Stimulated activated CD4-positive, alpha-beta T cell treated with anti-CD3 and anti-CD28 coated beads, Interleukin-12 subunit alpha, Interleukin-12 subunit beta, amount 100 ng/mL, for 24 hours (primary cell): ENCODE measurements at regions not wholly inside any gene's neighbourhood (a gene's known extent, or its start where the extent isn't known, plus 50 kb on each side); places are given as distances from the start of the nearest gene placed in this dataset.
"Not testable (repeated sequence)": the region's sequence is repeated elsewhere in the genome, so short reads cannot be mapped to it uniquely, and the experiment has no call there.

Source experiments
- DNase-seq, 2 experiments: peaks; one replicate each; pipeline ENCODE4 v3.0.0-alpha.2; 2020; ENCODE audit warnings: low read depth in 2 of 2

DNA sequence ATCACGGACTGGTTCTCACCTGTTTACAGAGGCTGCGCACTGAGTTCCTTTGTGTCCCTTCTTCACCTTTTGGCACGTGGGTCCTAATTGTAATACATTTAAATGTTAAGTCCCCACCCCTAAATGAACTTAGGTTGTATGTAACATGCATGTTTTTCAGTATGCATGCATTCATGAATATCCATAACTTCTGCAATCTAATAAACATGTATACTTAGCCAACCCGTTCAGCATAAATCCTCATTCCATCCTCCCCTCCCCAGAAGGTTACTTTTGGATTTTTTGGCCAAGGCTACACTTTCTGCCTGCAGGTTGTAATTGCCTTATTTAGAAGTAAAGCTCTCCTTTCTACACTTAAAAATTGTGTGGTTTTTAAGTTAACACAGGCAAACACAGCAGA, 314.7 kb downstream of the SUCLG1 start:
- no peak for DNase-seq

DNA sequence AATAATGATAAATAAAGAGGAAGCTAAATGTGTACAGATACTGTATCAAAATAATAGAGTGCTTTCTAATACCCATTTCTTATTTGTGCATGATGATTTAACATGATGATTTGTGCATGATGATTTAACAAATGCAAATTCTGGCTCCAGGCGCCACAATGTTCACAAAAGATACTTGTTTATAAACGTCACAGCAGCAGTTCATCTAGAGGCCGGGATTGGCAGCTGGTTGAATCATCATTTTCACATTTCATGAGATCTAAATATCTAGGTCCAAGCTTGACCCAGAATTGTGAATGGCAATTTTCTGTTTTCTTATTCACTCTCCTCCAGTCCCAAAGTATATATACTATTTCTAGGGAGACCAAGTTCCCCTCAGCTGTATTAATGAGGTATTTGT, 322.0 kb downstream of the SUCLG1 start:
- DNase-seq = no peak

DNA sequence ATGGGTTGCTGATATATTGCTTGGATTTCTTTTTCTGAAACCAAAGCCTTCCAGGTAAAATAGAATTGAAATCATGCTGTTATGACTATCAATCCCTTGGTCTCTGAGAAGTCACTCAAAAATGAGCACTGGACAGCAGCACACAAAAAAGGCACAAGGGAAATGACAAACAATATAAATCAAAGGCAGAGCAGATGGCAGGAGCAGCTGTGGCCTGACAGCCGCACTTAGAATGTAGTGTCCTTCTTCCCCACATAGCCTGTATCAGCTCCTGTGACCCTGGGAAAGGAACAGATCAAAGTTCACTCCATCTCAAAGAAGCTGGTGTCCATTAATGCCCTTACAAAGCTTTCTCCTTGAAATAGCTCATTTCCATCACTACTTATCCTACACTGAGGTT, 326.7 kb downstream of the SUCLG1 start:
- no peak for DNase-seq

DNA sequence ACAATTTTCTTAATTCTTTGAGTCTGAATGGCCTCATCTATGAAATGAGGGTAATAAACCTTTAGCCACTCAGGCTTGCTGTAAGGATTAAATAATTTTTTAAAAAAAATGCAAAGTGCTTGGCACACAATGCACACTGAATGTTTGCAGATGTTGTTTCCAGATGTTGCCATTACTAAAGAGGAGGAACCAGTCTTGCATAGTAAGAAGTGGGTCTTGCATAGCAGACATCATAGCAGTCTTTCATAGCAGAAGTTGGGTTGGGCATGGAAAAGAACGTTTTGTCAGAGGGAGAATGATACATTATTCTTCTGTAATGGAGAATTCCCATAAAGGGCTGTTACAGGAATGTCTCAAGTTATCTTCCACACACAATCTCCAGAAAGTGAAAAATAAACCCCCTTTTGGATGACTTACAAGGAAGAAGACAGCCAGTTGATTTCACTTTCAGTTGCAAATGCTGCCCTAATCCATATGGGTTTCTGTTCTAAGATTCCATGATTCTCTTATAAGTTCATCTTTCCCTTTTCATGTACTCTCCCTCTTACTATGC, 327.7 kb downstream of the SUCLG1 start:
- no peak for DNase-seq

DNA sequence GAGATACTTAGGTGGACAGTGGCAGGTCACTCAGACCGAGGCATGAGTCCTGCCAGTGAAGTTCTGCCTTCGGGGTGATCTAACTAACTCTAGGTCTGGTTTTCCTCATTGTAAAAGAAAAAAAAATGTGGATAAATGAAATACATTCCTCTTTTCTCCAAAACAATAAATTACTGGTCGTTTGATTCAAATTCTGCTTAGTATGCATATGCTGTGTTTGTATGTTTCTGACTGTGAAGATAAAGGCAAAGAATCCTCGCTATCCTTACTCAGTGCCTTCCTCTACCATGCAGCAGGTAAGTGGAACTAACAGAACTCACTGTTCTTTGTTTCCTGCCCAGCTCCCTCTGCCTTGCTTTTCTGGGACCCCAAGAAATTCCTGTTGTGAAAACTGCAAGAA, 330.1 kb downstream of the SUCLG1 start:
- no peak for DNase-seq

DNA sequence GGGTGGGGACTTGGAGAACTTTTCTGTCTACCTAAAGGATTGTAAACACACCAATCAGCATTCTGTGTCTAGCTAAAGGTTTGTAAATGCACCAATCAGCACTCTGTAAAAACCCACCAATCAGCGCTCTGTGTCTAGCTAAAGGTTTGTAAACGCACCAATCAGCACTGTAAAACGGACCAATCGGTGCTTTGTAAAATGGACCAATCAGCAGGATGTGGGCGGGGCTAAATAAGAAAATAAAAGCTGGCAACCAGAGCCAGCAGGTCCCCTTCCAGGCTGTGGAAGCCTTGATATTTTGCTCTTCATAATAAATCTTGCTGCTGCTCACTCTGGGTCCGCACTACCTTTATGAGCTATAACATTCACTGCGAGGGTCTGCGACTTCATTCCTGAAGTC, 331.3 kb downstream of the SUCLG1 start:
- not testable (repeated sequence) for DNase-seq

DNA sequence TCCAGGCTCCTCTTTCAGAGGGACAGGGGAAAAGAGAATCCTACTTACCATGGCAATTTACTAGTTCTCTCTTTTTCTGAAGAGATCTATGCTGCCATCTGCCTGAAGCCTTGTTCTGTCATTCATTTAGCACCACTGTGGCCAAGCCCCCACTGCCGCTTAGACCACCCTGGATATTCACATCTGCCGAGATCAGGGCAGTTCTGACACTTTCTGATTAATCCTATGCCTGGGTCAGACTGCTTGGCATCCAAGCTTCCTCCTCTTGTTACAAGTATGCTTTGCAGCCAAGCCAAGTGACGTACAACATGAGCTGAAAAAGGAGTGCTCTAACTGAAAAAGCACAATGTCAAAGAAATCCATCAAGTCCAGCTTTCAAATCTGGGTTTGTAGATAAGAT, 332.6 kb downstream of the SUCLG1 start:
- no peak for DNase-seq

DNA sequence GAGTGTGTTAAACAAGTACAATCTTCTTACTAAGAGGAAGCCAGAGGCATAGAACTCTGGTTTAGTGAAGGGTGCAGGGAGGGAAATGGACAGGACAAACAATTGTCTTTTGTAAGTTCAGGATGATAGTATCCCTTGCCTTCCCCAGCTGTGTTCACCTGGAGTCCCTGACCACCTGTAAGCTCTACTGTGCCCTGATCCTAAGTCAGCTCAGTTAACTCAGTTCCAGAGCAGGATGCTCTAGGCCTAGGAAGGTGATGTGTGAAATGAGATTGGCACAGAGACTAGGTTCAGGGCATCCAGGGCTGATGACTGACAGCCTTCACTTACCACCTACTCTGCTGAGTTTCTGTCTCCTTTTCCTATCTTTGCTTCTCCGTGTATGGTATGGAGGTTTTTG, 333.0 kb downstream of the SUCLG1 start:
- no peak for DNase-seq

DNA sequence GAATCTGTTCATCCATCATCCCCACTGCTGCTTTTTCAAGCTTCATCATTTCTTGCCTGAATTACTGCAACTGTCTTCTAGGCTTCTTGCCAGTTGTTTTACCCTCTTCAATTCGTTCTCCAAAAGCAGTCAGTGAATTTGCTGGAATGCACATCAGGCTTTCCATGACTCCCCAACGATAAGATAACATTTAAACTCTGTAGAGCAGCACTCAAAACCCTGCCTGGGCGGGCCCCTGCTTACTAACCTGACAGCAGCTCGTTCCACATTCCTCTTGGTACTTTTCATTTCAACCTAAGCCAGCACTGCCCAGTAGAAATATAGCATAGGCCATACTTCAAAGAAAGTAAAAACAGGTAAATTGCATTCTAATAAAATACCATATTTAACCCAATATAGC, 342.9 kb downstream of the SUCLG1 start:
- DNase-seq = no peak

DNA sequence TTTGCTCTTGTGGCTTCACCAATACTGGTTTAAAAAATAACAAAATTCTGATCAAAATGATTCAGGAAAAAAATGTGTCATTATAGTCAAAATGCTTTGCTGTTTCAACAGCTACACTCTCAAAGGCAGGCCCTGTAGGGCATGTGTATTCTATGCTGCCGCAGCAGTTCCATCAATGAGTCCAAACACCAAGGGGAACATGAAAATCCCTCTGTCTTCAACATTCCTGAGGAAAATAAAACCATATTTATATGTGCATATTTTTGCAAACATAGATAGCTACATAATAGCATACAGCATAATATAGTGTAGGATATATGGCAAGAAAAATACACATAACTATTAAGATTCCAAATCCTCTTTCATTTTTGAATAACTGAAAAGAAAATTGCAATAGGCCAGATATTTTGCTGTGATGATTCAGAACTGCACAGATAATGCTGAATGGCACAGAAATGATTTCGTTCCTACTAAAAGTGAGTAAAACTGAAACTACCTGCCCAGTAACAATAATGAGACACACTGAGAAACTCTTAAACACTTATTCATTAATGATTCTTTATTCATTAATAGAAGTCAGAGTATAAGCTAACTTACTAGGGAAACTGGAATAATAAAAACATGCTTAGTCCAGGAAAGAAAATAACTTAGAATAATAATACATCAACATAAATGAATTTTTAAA, 343.8 kb downstream of the SUCLG1 start:
- DNase-seq = no peak

DNA sequence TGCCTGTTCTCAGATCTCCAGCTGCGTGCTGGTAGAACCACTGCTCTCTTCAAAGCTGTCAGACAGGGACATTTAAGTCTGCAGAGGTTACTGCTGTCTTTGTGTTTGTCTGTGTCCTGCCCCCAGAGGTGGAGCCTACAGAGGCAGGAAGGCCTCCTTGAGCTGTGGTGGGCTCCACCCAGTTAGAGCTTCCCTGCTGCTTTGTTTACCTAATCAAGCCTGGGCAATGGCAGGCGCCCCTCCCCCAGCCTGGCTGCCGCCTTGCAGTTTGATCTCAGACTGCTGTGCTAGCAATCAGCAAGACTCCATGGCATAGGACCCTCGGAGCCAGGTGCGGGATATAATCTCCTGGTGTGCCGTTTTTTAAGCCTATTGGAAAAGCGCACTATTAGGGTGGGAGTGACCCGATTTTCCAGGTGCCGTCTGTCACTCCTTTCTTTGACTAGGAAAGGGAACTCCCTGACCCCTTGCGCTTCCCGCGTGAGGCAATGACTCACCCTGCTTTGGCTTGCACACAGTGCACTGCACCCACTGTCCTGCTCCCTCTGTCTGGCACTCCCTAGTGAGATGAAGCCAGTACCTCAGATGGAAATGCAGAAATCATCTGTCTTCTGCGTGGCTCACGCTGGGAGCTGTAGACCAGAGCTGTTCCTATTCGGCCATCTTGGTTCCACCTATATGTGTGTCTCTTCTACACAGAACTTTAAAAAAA, 355.1 kb downstream of the SUCLG1 start:
- not testable (repeated sequence) for DNase-seq

DNA sequence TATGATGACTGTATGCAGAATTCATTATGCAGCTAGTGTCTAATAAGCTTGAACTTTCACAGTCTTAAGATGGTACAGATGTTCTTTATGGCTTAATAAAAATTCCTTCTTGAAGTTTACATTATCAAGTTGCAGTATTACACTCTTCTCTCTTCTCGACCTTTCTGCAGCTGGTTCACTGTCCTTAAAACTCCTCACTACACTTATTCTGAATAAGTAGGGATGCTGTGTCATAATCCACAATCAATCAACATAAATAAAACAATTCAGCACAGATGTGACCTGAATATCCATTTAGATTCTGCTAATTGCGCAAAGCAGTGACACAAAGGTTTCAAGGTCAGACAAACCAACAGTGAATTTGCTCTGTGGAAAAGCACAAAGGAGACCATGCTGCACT, 356.8 kb downstream of the SUCLG1 start:
- no peak for DNase-seq

DNA sequence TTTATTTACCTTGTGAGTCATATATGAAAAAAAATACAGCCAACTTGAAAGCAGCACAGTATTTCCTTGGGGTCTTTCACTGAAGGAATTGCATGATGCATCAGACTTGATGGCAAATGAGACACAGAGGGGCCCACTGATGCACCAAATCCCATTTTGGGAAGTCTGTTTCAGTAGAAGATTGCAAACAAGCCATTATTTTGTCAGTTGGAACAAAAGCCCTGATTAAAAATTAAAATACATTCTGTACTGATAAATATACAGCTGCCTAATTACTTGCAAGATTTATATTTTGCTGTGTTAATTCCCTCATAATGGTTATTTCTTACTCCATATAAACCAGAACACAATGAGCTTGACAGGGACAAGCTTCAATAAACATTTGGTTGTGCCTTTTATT, 370.4 kb downstream of the SUCLG1 start:
- no peak for DNase-seq

DNA sequence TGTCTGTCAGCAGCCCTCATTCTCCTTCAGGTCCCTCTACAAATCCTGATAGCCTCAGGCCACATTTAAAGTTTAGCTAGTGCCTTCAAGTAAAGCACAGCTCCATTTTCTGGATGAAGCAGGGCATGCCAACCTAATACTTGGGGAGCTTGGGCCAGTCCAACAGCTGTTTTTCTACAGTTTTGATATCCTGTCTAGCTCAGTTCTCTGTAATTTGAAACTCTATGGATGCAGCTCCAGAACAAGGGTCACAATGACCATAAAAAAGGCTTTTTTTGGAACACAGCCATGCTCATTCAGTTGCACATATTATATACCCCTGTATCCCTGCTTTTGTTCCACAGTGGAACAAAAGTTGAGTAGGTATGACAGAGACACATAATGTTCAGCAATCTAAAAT, 373.5 kb downstream of the SUCLG1 start:
- DNase-seq = no peak

DNA sequence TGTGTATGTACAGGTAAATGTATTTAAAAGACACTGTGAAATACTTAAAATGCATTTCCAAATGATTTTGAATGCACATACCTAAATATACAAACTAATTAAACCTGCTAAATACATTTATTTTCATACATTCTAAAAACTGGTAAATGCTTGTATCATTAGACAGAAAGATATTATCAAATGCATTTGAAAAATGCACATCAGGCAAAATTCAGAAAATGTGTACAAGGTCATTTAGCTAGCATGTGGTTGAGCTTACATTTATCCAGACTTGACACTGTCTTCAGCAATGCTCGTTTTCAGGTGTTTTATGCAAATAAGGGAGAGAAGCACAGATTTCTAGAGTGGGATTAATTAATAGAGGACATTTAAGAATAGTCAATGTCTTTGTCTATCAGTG, 374.2 kb downstream of the SUCLG1 start:
- no peak for DNase-seq

DNA sequence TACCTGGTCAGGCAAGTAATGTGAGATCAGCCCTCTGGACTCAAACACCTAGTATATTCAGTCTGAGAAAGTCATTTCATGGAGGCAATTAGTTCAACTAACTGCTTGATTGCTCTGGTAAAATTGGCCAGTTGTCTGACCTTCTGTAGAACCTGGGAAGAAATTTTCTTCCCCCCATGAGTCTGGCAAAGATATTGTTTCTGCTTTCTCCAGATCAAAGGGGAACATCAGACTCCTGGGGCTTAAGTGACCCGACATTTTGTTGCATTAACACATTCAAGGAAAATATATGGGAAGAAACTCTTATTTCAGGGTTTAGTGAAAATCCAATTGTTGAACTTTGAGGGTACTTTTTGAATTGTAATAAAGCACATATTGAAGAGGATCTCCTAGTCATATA, 375.1 kb downstream of the SUCLG1 start:
- DNase-seq = no peak

DNA sequence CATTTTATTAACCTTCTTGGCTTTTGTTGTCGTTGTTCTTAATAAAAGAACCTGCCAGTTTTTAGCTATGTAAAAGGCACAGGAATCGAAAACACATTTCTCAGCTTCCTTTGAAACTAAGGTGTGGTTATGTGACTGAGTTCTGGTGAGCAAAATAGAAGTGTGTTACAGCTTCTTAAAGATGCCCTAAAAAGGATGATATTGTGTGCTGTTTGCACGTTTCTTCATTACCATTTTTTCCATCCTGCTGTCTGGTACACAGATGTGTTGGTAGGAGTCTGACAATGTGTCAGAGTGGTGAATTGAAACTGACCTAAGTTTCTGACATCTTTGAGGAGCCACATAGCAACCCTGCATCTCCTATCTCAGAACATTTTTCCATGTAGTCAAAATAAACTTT, 380.6 kb downstream of the SUCLG1 start:
- no peak for DNase-seq

DNA sequence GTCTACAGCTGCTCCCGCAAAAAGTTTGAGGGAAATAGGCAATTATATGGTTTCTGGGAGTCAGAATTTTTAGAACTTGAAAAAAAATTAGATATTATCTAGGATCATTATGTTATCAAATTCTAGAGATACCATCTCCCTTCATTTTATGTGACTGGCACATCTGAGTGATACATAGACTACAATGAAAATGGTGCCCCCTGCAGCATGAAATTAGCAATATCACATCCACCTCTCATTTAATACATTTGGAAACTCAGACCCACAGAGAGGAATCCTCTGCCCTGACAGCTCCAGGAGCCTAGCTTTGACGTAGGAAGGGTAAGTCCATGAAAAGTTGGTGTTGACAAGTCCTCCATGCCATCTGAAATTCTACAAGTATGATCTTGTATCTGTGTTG, 381.6 kb downstream of the SUCLG1 start:
- no peak for DNase-seq

DNA sequence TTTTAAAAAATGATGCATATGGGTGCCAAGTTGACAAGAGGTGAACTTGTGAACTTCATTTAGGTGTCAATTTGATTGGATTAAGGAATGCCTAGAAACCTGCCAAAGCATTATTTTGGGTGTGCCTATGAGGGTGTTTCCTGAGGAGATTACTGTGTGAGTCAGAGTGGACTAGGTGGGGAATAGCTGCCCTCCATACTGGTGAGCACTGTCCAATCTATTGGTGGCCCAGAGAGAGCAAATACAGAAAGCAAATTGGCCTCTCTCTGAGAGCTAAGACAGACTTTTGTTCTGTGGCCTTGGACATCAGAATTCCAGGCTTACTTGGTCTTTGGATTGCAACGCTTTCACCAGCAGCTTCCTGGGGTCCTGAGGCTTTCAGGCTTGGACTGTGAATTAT, 388.0 kb downstream of the SUCLG1 start:
- no peak for DNase-seq

DNA sequence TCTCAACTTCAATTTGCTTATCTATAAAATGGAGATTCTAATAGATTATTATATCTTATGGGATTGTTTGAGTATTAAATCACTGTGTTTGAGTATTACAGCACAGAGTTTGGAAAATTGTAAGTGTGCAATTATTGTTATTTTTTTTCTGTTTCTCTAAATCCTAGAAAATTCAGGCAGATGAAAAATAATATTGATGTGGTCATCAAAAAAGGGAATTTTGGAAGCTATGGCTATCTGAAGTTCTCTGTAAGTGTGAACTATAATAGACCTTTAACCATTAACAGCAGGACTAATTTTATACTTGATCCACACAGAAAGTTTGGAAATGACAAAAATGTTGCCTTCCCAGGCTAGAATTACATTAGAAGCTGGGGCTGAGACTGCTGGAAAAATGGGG, 393.2 kb downstream of the SUCLG1 start:
- DNase-seq = no peak

DNA sequence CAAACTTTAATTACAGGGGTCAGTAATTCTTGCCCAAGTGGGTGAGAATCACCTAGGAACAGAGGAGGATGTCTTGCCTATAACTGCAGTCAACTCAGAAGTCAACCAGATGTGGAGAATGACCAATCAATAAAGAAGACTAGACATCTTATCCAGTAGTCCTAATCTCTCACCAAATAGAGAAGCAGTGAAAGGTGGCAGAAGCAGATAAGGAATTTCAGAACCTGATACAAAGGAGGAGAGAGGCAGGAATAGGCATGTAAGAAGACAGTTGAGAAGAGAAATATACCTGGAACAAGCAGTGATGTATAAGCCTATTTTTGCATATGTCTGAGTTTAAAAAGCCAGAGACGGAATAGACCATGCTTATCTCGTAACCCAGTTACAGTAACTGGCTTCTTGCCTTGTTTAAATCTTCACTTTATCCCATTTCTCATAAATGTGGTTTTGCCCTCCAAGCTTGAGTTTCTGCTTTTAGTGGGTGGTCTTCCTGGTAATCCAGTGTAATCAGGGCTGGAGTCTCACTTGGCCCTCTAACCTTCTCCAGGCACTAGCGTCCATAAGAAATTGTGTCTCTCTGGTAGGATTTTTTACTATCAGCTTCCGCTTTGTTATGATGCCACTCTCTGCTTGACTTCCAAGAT, 401.0 kb downstream of the SUCLG1 start:
- no peak for DNase-seq

DNA sequence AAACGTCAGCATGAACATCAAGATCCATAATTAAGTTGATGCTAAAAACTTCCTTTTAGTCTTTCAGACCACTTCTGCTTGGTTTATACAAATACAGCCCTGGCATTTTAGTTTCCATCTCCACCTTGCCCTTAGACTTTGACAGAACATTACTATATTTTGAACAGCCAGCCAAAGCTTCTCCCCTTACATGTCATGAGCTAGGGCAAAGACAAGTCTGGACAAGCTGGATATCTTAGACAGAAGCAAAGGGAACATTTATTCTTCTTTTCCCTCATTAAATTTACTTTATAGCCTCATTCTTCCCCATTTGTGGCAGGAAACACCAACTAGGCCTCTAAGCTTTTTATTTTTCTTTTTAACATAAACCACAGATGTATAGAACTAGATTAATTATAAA, 403.3 kb downstream of the SUCLG1 start:
- no peak for DNase-seq

DNA sequence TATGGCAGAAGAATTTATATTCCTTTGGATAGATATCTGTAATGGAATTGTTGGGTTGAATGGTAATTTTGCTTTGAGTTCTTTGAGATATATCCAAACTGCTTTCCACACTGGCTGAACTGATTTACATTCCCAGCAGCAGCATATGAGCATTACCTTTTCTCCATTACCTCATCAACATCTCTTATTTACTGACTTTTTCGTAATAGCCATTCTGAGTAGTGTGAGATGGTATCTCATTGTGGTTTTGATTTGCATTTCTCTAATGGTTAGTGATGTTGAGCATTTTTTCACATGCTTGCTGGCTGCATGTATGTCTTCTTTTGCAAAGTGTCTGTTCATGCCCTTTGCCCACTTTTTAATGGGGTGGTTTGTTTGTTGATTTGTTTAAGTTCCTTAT, 404.5 kb downstream of the SUCLG1 start:
- DNase-seq = not testable (repeated sequence)
